AG09319 (cell line): ENCODE measurements at regions not wholly inside any gene's neighbourhood (a gene's known extent, or its start where the extent isn't known, plus 50 kb on each side); places are given as distances from the start of the nearest gene placed in this dataset.

Experiments used
- DNase-seq: peaks from one replicate; pipeline ENCODE4 v3.0.0-alpha.2; 2010; ENCODE audit warnings: low read depth; ENCODE audit errors: extremely low read depth
- CTCF ChIP-seq: IDR thresholded peaks from 2 replicates; pipeline ENCODE4 v1.5.1; 2011; ENCODE audit warnings: low read depth, mild to moderate bottlenecking, inconsistent platforms, low read length, moderate library complexity

- no peak for TF ChIP-seq CTCF
- DNase-seq: no peak
These were observed 275.7 kb upstream of the FN1 start for GRCh38 chr2:215711471-215712034.

GRCh38 chr2:215707608-215708007 is 271.7 kb upstream of the FN1 start:
- no peak for DNase-seq
- no peak for TF ChIP-seq CTCF

GRCh38 chr2:215705771-215706361 is 270.0 kb upstream of the FN1 start:
- TF ChIP-seq CTCF: no peak
- no peak for DNase-seq

- DNase-seq: no peak
- TF ChIP-seq CTCF: no peak
These were observed 269.4 kb upstream of the FN1 start for GRCh38 chr2:215705281-215705680.

- no peak for DNase-seq
- TF ChIP-seq CTCF: no peak
These were observed 266.4 kb upstream of the FN1 start for GRCh38 chr2:215702116-215702902.

- no peak for TF ChIP-seq CTCF
- DNase-seq: no peak
These were observed 264.1 kb upstream of the FN1 start for GRCh38 chr2:215699700-215700538.
